ENCODE measurements at regions not wholly inside any gene's neighbourhood (a gene's known extent, or its start where the extent isn't known, plus 50 kb on each side); places are given as distances from the start of the nearest gene placed in this dataset.

- H3K36me3 ChIP-seq (ENCODE audit: low read depth) = no peaks in the 10 kb centered on the region
- TF ChIP-seq CTCF (conservative IDR thresholded peaks at IDR 0.05) = no peak
- TF ChIP-seq EZH2 (IDR thresholded peaks at IDR 0.05; ENCODE audit: low read depth) = no peak
- intact Hi-C loops (cut with micrococcal nuclease; ENCODE audit: unreplicated experiment) = no loop called here
- H3K4me3 ChIP-seq = no peak overlapping the region
- H2AFZ ChIP-seq = no peak overlapping the region
- H3K27ac ChIP-seq = no peak overlapping the region
- H3K4me1 ChIP-seq (replicated peaks; ENCODE audit: insufficient read depth) = no peaks in the 10 kb centered on the region
- ChIA-PET CTCF (no interaction called here), POLR2A (ENCODE audit: unreplicated experiment) (no interaction called here)
- no peaks in the 10 kb centered on the region for H4K20me1 ChIP-seq (ENCODE audit: insufficient read depth)
- no peak for DNase-seq
- H3K27me3 ChIP-seq (ENCODE audit: insufficient read depth, low read depth) = peaks cover 98% of the 10 kb centered on the region
- no TSS peak for BruUV-seq (replicated peaks)
- no peaks in the 10 kb centered on the region for H3K9me2 ChIP-seq (ENCODE audit: insufficient read depth)
- H3K79me2 ChIP-seq (ENCODE audit: low read depth) = no peaks in the 10 kb centered on the region
- no peaks in the 10 kb centered on the region for H3K9me3 ChIP-seq (ENCODE audit: insufficient read depth, low read depth)
- H3F3A ChIP-seq (ENCODE audit: insufficient read depth, low read depth) = no peaks in the 10 kb centered on the region
- H3K4me2 ChIP-seq = no peak overlapping the region
These were observed 49.8 kb upstream of the FCN1 start for GRCh38 chr9:134967547-134967930.

- Histone ChIP-seq H2AFZ (no peak overlapping the region), H4K20me1 (ENCODE audit: insufficient read depth) (no peaks in the 10 kb centered on the region), H3K4me1 (replicated peaks; ENCODE audit: insufficient read depth) (no peaks in the 10 kb centered on the region), H3F3A (ENCODE audit: insufficient read depth, low read depth) (no peaks in the 10 kb centered on the region), H3K36me3 (ENCODE audit: low read depth) (no peaks in the 10 kb centered on the region), H3K9me2 (ENCODE audit: insufficient read depth) (no peaks in the 10 kb centered on the region), H3K4me2 (no peak overlapping the region), H3K4me3 (no peak overlapping the region), H3K79me2 (ENCODE audit: low read depth) (no peaks in the 10 kb centered on the region), H3K27me3 (ENCODE audit: insufficient read depth, low read depth) (peaks cover 97% of the 10 kb centered on the region), H3K9me3 (ENCODE audit: insufficient read depth, low read depth) (no peaks in the 10 kb centered on the region), H3K27ac (no peak overlapping the region)
- no peak for DNase-seq
- ChIA-PET POLR2A (ENCODE audit: unreplicated experiment) (interaction anchor here (0.7 kb wide), 1 partner anchor 232 kb away, joined by 11 read pairs; no protein-coding TSS in a partner anchor), CTCF (interaction anchor here (0.5 kb wide), 1 partner anchor 15 kb away, joined by 4 read pairs; no protein-coding TSS in a partner anchor)
- no TSS peak for BruUV-seq (replicated peaks)
- intact Hi-C loops (cut with micrococcal nuclease; ENCODE audit: unreplicated experiment) = no loop called here
- no peak for TF ChIP-seq EZH2 (IDR thresholded peaks at IDR 0.05; ENCODE audit: low read depth)
- TF ChIP-seq CTCF (conservative IDR thresholded peaks at IDR 0.05) = no peak
These were observed 50.5 kb upstream of the FCN1 start for GRCh38 chr9:134968011-134968822.

GRCh38 chr9:134968823-134969090 lies 51.0 kb upstream of the FCN1 start:
- Histone ChIP-seq H3K79me2 (ENCODE audit: low read depth) (no peaks in the 10 kb centered on the region), H3K4me3 (no peak overlapping the region), H4K20me1 (ENCODE audit: insufficient read depth) (0 out of 2 replicates have a peak, but pooled peaks cover under 1% of the 10 kb centered on the region), H3F3A (ENCODE audit: insufficient read depth, low read depth) (no peaks in the 10 kb centered on the region), H3K4me1 (replicated peaks; ENCODE audit: insufficient read depth) (no peaks in the 10 kb centered on the region), H3K36me3 (ENCODE audit: low read depth) (no peaks in the 10 kb centered on the region), H2AFZ (no peak overlapping the region), H3K27me3 (ENCODE audit: insufficient read depth, low read depth) (peaks cover 97% of the 10 kb centered on the region), H3K27ac (no peak overlapping the region), H3K4me2 (no peak overlapping the region), H3K9me3 (ENCODE audit: insufficient read depth, low read depth) (no peaks in the 10 kb centered on the region), H3K9me2 (ENCODE audit: insufficient read depth) (no peaks in the 10 kb centered on the region)
- intact Hi-C loops (cut with micrococcal nuclease; ENCODE audit: unreplicated experiment) = no loop called here
- TF ChIP-seq EZH2 (IDR thresholded peaks at IDR 0.05; ENCODE audit: low read depth) = no peak
- TF ChIP-seq CTCF (conservative IDR thresholded peaks at IDR 0.05) = no peak
- CTCF ChIA-PET = interaction anchor here (0.5 kb wide), 1 partner anchor 16 kb away, joined by 4 read pairs; no protein-coding TSS in a partner anchor
- no peak for DNase-seq
- POLR2A ChIA-PET (ENCODE audit: unreplicated experiment) = no interaction called here
- no TSS peak for BruUV-seq (replicated peaks)

Measured in PC-9 (cell line).